DMS153 (cell line): ENCODE measurements at regions not wholly inside any gene's neighbourhood (a gene's known extent, or its start where the extent isn't known, plus 50 kb on each side); places are given as distances from the start of the nearest gene placed in this dataset.

ENCODE experiments used
- DNase-seq: peaks from one replicate; lab custom pipeline; 2025; lab: John Stamatoyannopoulos, UW

DNA sequence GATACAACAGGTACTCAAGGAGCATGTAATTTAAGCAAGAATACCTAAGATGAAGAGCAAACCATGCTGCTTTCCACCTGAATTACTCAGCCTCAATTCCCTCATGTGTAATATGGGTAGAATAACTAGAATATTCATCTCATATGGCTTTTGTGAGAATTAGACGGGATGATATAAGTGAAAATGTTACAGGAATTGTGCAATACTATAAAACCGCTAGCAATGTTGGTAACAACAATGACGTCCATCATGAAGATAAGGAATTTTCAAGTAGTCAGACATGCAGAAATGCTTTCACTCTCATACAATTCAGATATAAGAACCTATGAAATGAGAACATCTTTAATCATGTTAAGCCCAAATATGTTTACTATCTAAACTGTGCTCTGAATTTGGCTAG is 2106.6 kb upstream of the CELF4 start:
- no peak for DNase-seq

DNA sequence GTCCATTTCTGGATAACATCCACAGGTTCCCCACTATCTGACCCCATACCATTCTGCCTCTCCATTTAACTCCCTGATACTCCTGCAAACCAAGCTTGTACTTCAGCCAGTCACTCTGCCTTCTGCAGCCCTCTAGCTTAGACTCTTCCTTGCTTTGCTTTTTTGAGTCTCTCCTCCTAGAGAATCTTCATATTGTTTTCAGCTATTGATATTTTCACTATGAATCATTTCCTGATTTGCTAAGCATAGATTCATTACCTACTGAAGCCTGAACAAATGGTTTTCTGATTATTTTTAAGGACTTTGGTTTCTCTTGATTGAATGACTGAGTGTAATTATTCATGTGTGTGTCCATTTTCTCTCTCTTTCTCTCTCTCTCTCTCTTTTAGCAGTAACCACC is 2102.3 kb upstream of the CELF4 start:
- no peak for DNase-seq

GRCh38 chr18:39666541-39666940 is 2100.9 kb upstream of the CELF4 start:
- no peak for DNase-seq

- DNase-seq = no peak
Measured at GRCh38 chr18:39661856-39662366, 2096.3 kb upstream of the CELF4 start.

DNA sequence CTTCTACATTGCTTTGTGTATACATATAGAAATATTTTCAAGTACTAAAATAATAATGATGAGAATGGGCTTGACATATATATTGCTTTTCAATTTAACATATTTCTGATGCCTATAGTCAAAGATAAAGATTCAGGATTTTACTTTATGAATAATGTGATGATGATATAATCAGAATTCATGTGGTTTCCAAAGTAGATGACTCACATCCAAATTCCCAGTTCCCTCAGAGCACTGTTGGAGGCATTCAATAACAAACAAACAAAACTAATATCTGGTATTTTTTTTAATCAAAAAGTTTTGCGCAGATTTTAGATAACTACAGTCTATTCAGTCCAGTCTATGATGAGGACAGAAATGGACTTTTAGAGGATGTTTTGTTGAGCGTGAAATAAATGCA is 2094.5 kb upstream of the CELF4 start:
- no peak for DNase-seq

DNA sequence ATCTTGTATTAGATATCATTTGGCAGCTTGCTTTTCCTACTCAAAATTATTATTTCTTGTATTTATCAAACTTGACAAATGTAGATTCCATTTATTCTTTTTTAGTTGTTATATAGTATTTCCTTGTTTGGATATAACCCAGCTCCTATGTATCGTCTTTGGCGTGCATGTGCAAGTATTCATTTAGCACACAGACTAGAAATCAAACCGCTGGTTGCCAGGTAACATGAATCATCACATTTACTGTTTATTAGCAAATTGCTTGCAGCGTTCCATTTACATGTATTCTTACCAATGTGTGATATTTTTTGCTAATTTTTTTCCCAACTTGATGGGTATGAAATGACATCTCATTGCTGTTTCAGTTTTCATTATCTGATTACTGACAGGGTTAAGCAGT is 2089.7 kb upstream of the CELF4 start:
- DNase-seq = no peak

GRCh38 chr18:39653221-39653620 is 2087.6 kb upstream of the CELF4 start:
- no peak for DNase-seq

- DNase-seq = no peak
Measured at GRCh38 chr18:39648616-39649015, 2083.0 kb upstream of the CELF4 start.

- peak; percentile 47 for DNase-seq
Measured at GRCh38 chr18:39647627-39648534, 2082.3 kb upstream of the CELF4 start.

DNA sequence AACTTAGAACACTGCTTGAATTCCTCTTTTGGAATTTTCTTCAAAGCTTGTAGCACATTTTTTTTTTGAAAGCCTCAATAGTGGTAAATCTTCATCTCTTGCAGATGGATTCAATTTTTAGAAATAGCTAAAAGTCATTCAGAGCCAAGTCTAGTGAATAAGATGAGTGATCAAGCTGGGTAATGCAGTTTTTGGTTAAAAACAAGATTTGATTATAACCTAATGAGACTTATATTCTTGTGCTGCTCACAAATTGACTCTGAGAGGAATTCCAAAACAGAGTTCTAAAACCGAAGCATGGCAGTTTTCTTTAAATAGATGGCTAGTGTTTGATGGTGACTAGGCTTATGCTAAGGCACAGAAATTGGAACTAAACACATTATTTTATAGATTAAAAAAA is 2072.6 kb upstream of the CELF4 start:
- no peak for DNase-seq

- DNase-seq = no peak
Measured at GRCh38 chr18:39636931-39637330, 2071.3 kb upstream of the CELF4 start.

GRCh38 chr18:39635966-39636365 is 2070.4 kb upstream of the CELF4 start:
- DNase-seq = no peak

DNA sequence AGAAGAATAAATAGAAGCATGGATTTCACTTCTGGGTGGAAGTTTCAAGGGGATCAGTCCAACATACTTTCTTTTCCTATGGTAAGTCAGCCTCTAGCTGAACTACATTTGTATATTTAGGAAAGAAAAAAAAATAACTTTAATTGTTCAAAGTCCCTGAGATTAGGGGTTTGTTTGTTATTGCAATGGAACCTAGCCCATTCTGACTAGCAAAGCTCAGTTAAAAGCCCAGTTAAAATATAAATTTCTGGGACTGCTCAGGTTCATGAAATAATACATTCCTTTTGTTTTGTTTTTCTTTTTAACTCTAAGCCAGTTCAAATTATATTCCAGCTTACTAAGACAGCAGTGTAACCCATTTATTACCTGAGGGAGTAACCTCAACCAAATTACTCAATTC is 2069.6 kb upstream of the CELF4 start:
- DNase-seq = no peak

- no peak for DNase-seq
Measured at GRCh38 chr18:39627936-39628335, 2062.3 kb upstream of the CELF4 start.

- no peak for DNase-seq
Measured at GRCh38 chr18:39624961-39625360, 2059.4 kb upstream of the CELF4 start.

DNA sequence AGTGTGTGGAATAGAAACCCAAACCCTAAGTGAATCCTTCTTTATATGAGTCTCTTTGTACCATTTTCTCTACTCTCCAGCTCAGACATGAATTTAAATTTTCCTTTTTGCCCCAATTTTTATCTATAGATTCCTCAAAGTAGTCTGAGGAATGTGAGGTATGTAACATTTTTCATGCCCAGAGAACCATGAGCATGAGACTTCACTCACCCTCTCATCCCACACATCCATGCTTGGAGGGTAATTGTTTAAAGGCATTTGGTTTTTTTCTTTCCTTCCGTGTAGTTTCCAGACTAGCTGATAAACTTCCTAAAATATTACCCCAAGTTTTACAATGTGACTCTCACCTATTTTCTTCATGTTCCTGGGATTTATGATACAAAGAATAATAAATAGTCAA is 2056.8 kb upstream of the CELF4 start:
- DNase-seq = no peak

GRCh38 chr18:39620551-39621168 is 2055.1 kb upstream of the CELF4 start:
- no peak for DNase-seq

- no peak for DNase-seq
Measured at GRCh38 chr18:39618265-39619003, 2052.8 kb upstream of the CELF4 start.

DNA sequence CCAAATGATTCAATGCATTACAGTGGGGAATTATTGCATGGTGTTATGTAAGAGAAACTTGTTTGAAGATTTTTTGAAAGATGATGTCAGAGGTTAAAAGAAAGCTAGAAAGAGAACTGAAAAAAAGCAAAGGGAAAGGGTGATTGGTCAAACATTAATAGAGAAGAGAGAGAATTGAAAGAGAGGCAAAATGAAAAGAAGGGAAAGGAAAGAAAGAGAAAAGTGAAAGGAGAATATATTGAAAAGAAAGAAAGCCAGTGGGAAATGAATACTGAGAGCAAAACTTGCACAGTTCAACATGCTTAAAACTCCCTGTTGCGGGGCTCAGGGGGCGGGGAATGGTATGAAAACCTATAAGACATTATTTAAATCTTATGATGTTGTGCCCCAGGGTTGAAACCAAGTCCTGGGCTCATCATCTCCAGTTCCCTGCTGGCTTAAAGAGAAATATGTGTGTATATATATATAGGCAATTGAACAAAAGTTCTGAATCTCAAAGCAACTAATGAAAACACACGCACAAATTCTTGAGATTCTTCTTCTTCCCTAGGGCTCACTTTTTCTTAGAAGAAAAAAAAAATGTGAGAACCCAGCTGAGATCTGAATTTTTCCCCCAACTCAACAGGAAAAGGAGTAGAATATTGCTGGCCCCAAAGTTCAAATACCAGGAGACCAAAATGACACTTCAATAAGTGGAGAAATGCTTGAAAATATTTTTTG is 2045.9 kb upstream of the CELF4 start:
- no peak for DNase-seq

DNA sequence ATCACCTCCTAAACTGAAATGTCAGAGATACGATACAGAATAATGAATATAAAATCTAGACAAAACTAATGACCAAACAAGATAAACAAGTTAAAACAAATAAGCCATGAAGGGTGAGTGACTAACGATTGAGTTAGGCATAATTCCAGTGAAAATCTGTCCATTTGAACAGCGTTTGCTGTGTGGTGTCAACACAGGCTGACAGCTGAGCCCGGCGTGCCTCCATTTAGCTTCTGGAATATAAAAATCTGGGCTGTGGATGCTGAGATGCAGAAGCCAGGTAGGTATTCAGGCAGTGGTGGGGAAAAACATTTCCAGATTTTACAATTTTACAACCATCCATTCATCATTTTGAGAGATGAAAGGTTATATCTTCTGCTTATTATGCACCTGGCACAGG is 2041.4 kb upstream of the CELF4 start:
- no peak for DNase-seq

DNA sequence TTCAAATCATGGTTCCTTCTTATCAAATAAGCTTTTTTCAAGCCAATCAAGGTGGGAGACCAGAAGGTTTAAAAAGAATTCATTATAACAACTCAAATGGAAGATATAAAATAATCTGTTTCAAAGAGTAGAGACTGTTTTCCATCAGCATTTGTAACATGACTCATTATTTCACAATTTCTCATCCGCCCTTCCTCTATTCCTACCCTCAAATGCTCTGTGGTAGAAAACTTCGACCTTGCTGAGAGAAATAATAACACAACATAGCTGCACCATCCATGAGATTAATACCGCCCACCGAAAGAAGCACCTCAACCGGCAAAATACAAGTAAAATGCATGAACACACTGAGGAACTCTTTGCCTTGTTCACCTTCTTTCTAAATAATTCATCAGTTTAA is 2039.2 kb upstream of the CELF4 start:
- DNase-seq = no peak

DNA sequence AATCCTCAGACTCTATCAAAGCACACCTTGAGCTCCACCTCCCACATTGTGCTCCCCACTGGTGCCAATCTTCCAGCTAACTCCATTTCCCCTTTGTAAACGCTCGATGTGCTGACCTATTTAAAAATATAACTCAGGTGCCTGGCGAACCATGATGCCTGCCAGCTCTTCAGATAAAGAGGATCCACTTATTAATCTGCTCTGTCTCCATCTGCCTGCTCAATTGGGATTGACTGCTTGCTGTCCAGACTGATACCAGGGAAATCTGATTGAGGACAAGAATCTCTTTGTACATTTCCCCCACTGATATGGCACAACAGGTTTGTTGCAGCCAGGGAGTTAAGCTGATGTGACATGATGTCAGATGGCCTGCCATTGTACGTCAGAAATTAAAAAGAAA is 2036.5 kb upstream of the CELF4 start:
- no peak for DNase-seq
